OCI-LY1 (cell line): ENCODE measurements at regions not wholly inside any gene's neighbourhood (a gene's known extent, or its start where the extent isn't known, plus 50 kb on each side); places are given as distances from the start of the nearest gene placed in this dataset.

Experiments used
- H2AFZ ChIP-seq: fragments of 200-600 bp; sonication (generic), shearing (Covaris generic); 2 replicates; pipeline ENCODE4 v1.6.0; 2014; ENCODE audit warnings: antibody characterized with exemption, mild to moderate bottlenecking, low read length
- H3F3A ChIP-seq: fragments of 200-600 bp; sonication (generic), shearing (Covaris generic); 2 replicates; pipeline ENCODE4 v1.6.0; 2014; ENCODE audit warnings: mild to moderate bottlenecking, antibody characterized with exemption, low read length, moderate library complexity; ENCODE audit not compliant: insufficient read depth
- H3K27ac ChIP-seq: fragments of 200-600 bp; sonication (generic); 2 replicates; pipeline ENCODE4 v1.5.1; 2014; ENCODE audit warnings: low read length, mixed run types, mild to moderate bottlenecking, low read depth; ENCODE audit not compliant: poor library complexity, severe bottlenecking
- H3K27me3 ChIP-seq: fragments of 200-600 bp; sonication (generic); 2 replicates; pipeline ENCODE4 v1.6.0; 2014; ENCODE audit warnings: antibody characterized with exemption, mild to moderate bottlenecking, low read length, moderate library complexity; ENCODE audit not compliant: insufficient read depth
- H3K36me3 ChIP-seq: fragments of 200-600 bp; sonication (generic); 2 replicates; pipeline ENCODE4 v1.6.1; 2014; ENCODE audit warnings: mild to moderate bottlenecking, antibody characterized with exemption, low read length, moderate library complexity, mixed read lengths; ENCODE audit not compliant: insufficient read depth
- H3K4me1 ChIP-seq: fragments of 200-600 bp; sonication (generic); 2 replicates; pipeline ENCODE4 v1.5.1; 2014; ENCODE audit warnings: mild to moderate bottlenecking, low read length, moderate library complexity; ENCODE audit not compliant: insufficient read depth, severe bottlenecking
- H3K4me2 ChIP-seq: fragments of 200-600 bp; sonication (generic), shearing (Covaris generic); 2 replicates; pipeline ENCODE4 v1.6.1; 2014; ENCODE audit warnings: low read length
- H3K4me3 ChIP-seq: fragments of 200-600 bp; sonication (generic); 2 replicates; pipeline ENCODE4 v1.5.1; 2014; ENCODE audit warnings: low read length, low read depth, mild to moderate bottlenecking, mixed read lengths; ENCODE audit not compliant: poor library complexity, severe bottlenecking
- H3K79me2 ChIP-seq: fragments of 200-600 bp; shearing (Covaris generic); 2 replicates; pipeline ENCODE4 v1.6.1; 2016; ENCODE audit warnings: mixed run types, low read length, mixed read lengths; ENCODE audit not compliant: insufficient read depth
- H3K9ac ChIP-seq: fragments of 200-600 bp; sonication (generic), shearing (Covaris generic); 2 replicates; pipeline ENCODE4 v1.6.1; 2014; ENCODE audit warnings: mild to moderate bottlenecking, low read length, mixed read lengths
- H3K9me2 ChIP-seq: fragments of 200-600 bp; sonication (generic), shearing (Covaris generic); 2 replicates; pipeline ENCODE4 v1.6.1; 2014; ENCODE audit warnings: low read depth, mild to moderate bottlenecking, low read length, mixed read lengths
- H3K9me3 ChIP-seq: fragments of 200-600 bp; shearing (Covaris generic); 2 replicates; pipeline ENCODE4 v1.6.1; 2014; ENCODE audit warnings: low read length, mixed read lengths
- H4K20me1 ChIP-seq: fragments of 200-600 bp; sonication (generic), shearing (Covaris generic); 2 replicates; pipeline ENCODE4 v1.6.0; 2016; ENCODE audit warnings: mild to moderate bottlenecking, low read length; ENCODE audit not compliant: insufficient read depth
- CTCF ChIP-seq: fragments of 200-600 bp; sonication (generic), shearing (Covaris generic); IDR thresholded peaks from 2 replicates; pipeline ENCODE4 v1.5.1; 2017; ENCODE audit warnings: mild to moderate bottlenecking, antibody characterized with exemption, low read length, moderate library complexity, mixed read lengths
- EZH2 ChIP-seq: fragments of 200-600 bp; sonication (generic), shearing (Covaris generic); IDR thresholded peaks from 2 replicates; pipeline ENCODE4 v1.8.0; 2017; ENCODE audit warnings: borderline replicate concordance, mixed run types, mild to moderate bottlenecking, antibody characterized with exemption, low read length, moderate library complexity, mixed read lengths

- TF ChIP-seq EZH2: no peak
- TF ChIP-seq CTCF: no peak
- H3K27me3 ChIP-seq: no peaks in the 10 kb centered on the region
- H3K4me1 ChIP-seq: no peaks in the 10 kb centered on the region
- no peak overlapping the region for H3K4me3 ChIP-seq
- no peaks in the 10 kb centered on the region for H3K9me2 ChIP-seq
- no peak overlapping the region for H3K9ac ChIP-seq
- no peaks in the 10 kb centered on the region for H3F3A ChIP-seq
- H3K27ac ChIP-seq: no peak overlapping the region
- no peak overlapping the region for H2AFZ ChIP-seq
- no peaks in the 10 kb centered on the region for H4K20me1 ChIP-seq
- no peaks in the 10 kb centered on the region for H3K79me2 ChIP-seq
- H3K36me3 ChIP-seq: no peaks in the 10 kb centered on the region
- H3K9me3 ChIP-seq: no peaks in the 10 kb centered on the region
- H3K4me2 ChIP-seq: no peak overlapping the region
These were observed 494.3 kb downstream of the CCER1 start for GRCh38 chr12:90460681-90461080.

GRCh38 chr12:90456248-90456647 is 498.7 kb downstream of the CCER1 start:
- Histone ChIP-seq H3K27me3 (no peaks in the 10 kb centered on the region), H3K36me3 (no peaks in the 10 kb centered on the region), H3K27ac (no peak overlapping the region), H3F3A (no peaks in the 10 kb centered on the region), H3K9me3 (no peaks in the 10 kb centered on the region), H4K20me1 (no peaks in the 10 kb centered on the region), H3K4me3 (no peak overlapping the region), H3K79me2 (no peaks in the 10 kb centered on the region), H3K9me2 (no peaks in the 10 kb centered on the region), H2AFZ (no peak overlapping the region), H3K9ac (no peak overlapping the region), H3K4me2 (no peak overlapping the region), H3K4me1 (no peaks in the 10 kb centered on the region)
- no peak for TF ChIP-seq EZH2
- TF ChIP-seq CTCF: no peak

GRCh38 chr12:90455756-90456155 is 499.2 kb downstream of the CCER1 start:
- Histone ChIP-seq H3K27ac (no peak overlapping the region), H2AFZ (no peak overlapping the region), H3F3A (no peaks in the 10 kb centered on the region), H3K4me1 (no peaks in the 10 kb centered on the region), H3K27me3 (no peaks in the 10 kb centered on the region), H3K36me3 (no peaks in the 10 kb centered on the region), H3K4me2 (no peak overlapping the region), H3K9me2 (no peaks in the 10 kb centered on the region), H3K4me3 (no peak overlapping the region), H3K9ac (no peak overlapping the region), H3K79me2 (no peaks in the 10 kb centered on the region), H4K20me1 (no peaks in the 10 kb centered on the region), H3K9me3 (no peaks in the 10 kb centered on the region)
- TF ChIP-seq EZH2 (no peak), CTCF (no peak)
